Fibroblast of skin of left quadriceps (primary cell): ENCODE measurements at regions not wholly inside any gene's neighbourhood (a gene's known extent, or its start where the extent isn't known, plus 50 kb on each side); places are given as distances from the start of the nearest gene placed in this dataset.
"Not testable (repeated sequence)": the region's sequence is repeated elsewhere in the genome, so short reads cannot be mapped to it uniquely, and the experiment has no call there.

Experiments
- DNase-seq, 2 experiments: peaks; one replicate each; pipeline ENCODE4 v3.0.0-alpha.2; 2013; ENCODE audit warnings: low read depth in 2 of 2

- no peak for DNase-seq
These were observed 150.0 kb downstream of the RNASET2 start for GRCh38 chr6:166806217-166806838.

- DNase-seq, result no peak
These were observed 152.9 kb downstream of the RNASET2 start for GRCh38 chr6:166803471-166803870.

- DNase-seq, result no peak
These were observed 153.9 kb downstream of the RNASET2 start for GRCh38 chr6:166802401-166802800.

GRCh38 chr6:166800137-166800536 lies 156.2 kb downstream of the RNASET2 start:
- no peak for DNase-seq

GRCh38 chr6:166798652-166799051 lies 157.7 kb downstream of the RNASET2 start:
- DNase-seq, result no peak

GRCh38 chr6:166796610-166797009 lies 159.7 kb downstream of the RNASET2 start:
- no peak for DNase-seq

GRCh38 chr6:166795879-166796278 lies 160.5 kb downstream of the RNASET2 start:
- DNase-seq, result no peak

GRCh38 chr6:166790808-166791207 lies 163.8 kb upstream of the RPS6KA2 start:
- DNase-seq, result not testable (repeated sequence)

- not testable (repeated sequence) for DNase-seq
These were observed 161.9 kb upstream of the RPS6KA2 start for GRCh38 chr6:166788846-166789529.

GRCh38 chr6:166786704-166787293 lies 159.7 kb upstream of the RPS6KA2 start:
- DNase-seq, result peak; percentile 27 to 34

- no peak for DNase-seq
These were observed 158.1 kb upstream of the RPS6KA2 start for GRCh38 chr6:166785131-166785530.

- no peak for DNase-seq
These were observed 157.6 kb upstream of the RPS6KA2 start for GRCh38 chr6:166784691-166785090.

GRCh38 chr6:166782520-166782919 lies 155.5 kb upstream of the RPS6KA2 start:
- no peak for DNase-seq

- DNase-seq, result no peak
These were observed 154.3 kb upstream of the RPS6KA2 start for GRCh38 chr6:166781331-166781730.

GRCh38 chr6:166779963-166780683 lies 153.1 kb upstream of the RPS6KA2 start:
- no peak for DNase-seq

GRCh38 chr6:166779381-166779780 lies 152.3 kb upstream of the RPS6KA2 start:
- no peak for DNase-seq

- DNase-seq, result no peak
These were observed 151.7 kb upstream of the RPS6KA2 start for GRCh38 chr6:166778776-166779175.

- DNase-seq, result no peak
These were observed 151.0 kb upstream of the RPS6KA2 start for GRCh38 chr6:166778046-166778445.

GRCh38 chr6:166777096-166777630 lies 150.1 kb upstream of the RPS6KA2 start:
- DNase-seq, result no peak

GRCh38 chr6:166776571-166776970 lies 149.5 kb upstream of the RPS6KA2 start:
- no peak for DNase-seq

GRCh38 chr6:166775923-166776220 lies 148.8 kb upstream of the RPS6KA2 start:
- DNase-seq, result no peak

GRCh38 chr6:166775180-166775922 lies 148.3 kb upstream of the RPS6KA2 start:
- peak; percentile 35 to 36 for DNase-seq
